ENCODE measurements at regions not wholly inside any gene's neighbourhood (a gene's known extent, or its start where the extent isn't known, plus 50 kb on each side); places are given as distances from the start of the nearest gene placed in this dataset.

DNA sequence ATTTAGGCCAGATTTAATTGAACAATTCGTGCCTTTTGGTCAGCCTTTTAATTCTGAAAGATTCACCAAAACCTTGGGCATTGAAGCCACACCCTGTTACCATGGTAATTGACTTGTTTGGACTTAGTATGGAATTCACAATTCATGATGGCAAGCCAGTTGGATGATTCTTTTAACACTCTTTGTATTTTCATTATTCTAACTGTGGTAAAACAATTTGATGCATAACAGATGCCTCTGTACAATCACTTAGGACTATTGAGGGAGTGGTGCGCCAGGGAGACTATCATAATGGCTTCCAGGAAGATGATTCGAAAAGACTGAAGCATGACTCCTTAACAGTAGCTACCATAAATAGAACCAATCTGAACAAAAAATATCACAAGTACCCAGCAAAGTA lies 381.1 kb upstream of the ADAMTS16 start:
- no peaks in the 10 kb centered on the region for H3K4me1 ChIP-seq
- H3K27ac ChIP-seq: no peak overlapping the region
- no peak for DNase-seq (ENCODE audit: extremely low spot score in 2 of 2)
- intact Hi-C loops (cut with DNase I): no loop called here
- no peaks in the 10 kb centered on the region for H3K9me3 ChIP-seq
- TF ChIP-seq, protein P1, sequence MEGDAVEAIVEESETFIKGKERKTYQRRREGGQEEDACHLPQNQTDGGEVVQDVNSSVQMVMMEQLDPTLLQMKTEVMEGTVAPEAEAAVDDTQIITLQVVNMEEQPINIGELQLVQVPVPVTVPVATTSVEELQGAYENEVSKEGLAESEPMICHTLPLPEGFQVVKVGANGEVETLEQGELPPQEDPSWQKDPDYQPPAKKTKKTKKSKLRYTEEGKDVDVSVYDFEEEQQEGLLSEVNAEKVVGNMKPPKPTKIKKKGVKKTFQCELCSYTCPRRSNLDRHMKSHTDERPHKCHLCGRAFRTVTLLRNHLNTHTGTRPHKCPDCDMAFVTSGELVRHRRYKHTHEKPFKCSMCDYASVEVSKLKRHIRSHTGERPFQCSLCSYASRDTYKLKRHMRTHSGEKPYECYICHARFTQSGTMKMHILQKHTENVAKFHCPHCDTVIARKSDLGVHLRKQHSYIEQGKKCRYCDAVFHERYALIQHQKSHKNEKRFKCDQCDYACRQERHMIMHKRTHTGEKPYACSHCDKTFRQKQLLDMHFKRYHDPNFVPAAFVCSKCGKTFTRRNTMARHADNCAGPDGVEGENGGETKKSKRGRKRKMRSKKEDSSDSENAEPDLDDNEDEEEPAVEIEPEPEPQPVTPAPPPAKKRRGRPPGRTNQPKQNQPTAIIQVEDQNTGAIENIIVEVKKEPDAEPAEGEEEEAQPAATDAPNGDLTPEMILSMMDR (IDR thresholded peaks at IDR 0.05): no peak
- TF ChIP-seq POLR2AphosphoS5 (IDR thresholded peaks at IDR 0.05; ENCODE audit: insufficient read depth in 1 of 2, low read depth in 1 of 2): no peak
- TF ChIP-seq POLR2A (IDR thresholded peaks at IDR 0.05): no peak
- no peaks in the 10 kb centered on the region for H3K27me3 ChIP-seq
- H3K36me3 ChIP-seq: no peaks in the 10 kb centered on the region
- H3K4me3 ChIP-seq: no peak overlapping the region

DNA sequence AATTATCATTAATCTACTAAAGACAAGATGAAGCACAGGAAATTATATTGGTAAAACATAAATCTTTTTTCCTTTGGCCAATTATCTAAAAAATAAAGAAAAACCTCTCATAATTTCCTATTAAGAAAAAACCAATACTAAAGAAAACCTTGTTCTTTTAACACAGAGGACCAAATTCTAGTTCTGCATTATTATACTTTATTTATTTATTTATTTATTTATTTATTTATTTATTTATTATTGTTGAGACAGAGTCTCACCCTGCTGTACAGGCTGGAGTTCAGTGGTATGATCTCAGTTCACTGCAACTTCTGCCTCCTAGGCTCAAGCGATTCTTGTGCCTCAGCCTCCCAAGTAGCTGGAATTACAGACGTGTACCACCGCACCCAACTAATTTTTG lies 377.8 kb upstream of the ADAMTS16 start:
- Histone ChIP-seq H3K36me3 (no peaks in the 10 kb centered on the region), H3K4me1 (no peaks in the 10 kb centered on the region), H3K9me3 (no peaks in the 10 kb centered on the region), H3K27ac (no peak overlapping the region), H3K27me3 (no peaks in the 10 kb centered on the region), H3K4me3 (no peak overlapping the region)
- TF ChIP-seq POLR2A (IDR thresholded peaks at IDR 0.05) (no peak), POLR2AphosphoS5 (IDR thresholded peaks at IDR 0.05; ENCODE audit: insufficient read depth in 1 of 2, low read depth in 1 of 2) (no peak)
- TF ChIP-seq, protein P1 (IDR thresholded peaks at IDR 0.05): no peak
- intact Hi-C loops (cut with DNase I): no loop called here
- no peak for DNase-seq (ENCODE audit: extremely low spot score in 2 of 2)

DNA sequence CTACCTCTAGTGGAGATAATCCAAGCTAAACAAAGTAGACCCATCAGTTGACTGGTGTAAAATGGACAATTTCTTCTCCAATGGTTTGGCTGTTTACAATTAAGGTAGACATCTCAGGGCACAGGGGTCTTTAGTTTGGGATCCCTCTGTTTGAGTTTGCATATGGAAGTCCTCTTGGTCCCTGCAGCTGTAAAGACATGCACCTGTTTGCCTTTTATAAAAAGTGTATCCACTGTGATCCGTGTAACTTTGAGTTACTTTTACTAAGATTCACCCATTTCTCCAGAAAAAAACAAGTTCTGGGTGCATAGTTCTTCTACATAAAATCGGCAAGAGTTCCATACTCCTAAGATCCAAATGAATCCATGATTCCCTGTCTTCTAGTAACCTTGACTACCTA lies 374.7 kb upstream of the ADAMTS16 start:
- H3K27me3 ChIP-seq: no peaks in the 10 kb centered on the region
- DNase-seq (ENCODE audit: extremely low spot score in 2 of 2): no peak
- no peak overlapping the region for H3K4me3 ChIP-seq
- no peaks in the 10 kb centered on the region for H3K9me3 ChIP-seq
- no peaks in the 10 kb centered on the region for H3K4me1 ChIP-seq
- H3K36me3 ChIP-seq: no peaks in the 10 kb centered on the region
- no peak overlapping the region for H3K27ac ChIP-seq
- intact Hi-C loops (cut with DNase I): no loop called here
- TF ChIP-seq POLR2AphosphoS5 (IDR thresholded peaks at IDR 0.05; ENCODE audit: insufficient read depth in 1 of 2, low read depth in 1 of 2): no peak
- TF ChIP-seq, protein P1 (IDR thresholded peaks at IDR 0.05): no peak
- TF ChIP-seq POLR2A (IDR thresholded peaks at IDR 0.05): no peak

DNA sequence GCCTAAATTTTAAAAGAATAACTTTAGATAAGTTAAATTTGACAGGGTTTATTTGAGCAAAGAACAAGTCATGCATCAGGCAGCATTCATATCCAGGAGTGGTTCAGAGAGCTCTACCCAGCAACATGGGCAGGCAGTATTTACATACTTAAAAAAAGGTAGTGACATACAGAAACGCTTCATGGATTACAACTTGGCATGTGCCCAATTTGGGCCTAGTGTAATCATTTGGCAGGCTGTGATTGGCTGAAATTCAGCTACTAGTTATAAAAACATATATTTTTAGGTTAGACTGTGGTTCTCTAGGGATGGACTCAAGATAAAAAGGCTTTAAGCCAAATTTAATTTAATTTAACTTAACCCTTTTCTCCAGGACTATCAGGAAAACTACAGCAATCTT lies 374.0 kb upstream of the ADAMTS16 start:
- intact Hi-C loops (cut with DNase I): no loop called here
- Histone ChIP-seq H3K36me3 (no peaks in the 10 kb centered on the region), H3K27me3 (no peaks in the 10 kb centered on the region), H3K27ac (no peak overlapping the region), H3K4me1 (no peaks in the 10 kb centered on the region), H3K9me3 (no peaks in the 10 kb centered on the region), H3K4me3 (no peak overlapping the region)
- no peak for DNase-seq (ENCODE audit: extremely low spot score in 2 of 2)
- no peak for TF ChIP-seq POLR2A (IDR thresholded peaks at IDR 0.05)
- TF ChIP-seq POLR2AphosphoS5 (IDR thresholded peaks at IDR 0.05; ENCODE audit: insufficient read depth in 1 of 2, low read depth in 1 of 2): no peak
- TF ChIP-seq, protein P1 (IDR thresholded peaks at IDR 0.05): no peak

DNA sequence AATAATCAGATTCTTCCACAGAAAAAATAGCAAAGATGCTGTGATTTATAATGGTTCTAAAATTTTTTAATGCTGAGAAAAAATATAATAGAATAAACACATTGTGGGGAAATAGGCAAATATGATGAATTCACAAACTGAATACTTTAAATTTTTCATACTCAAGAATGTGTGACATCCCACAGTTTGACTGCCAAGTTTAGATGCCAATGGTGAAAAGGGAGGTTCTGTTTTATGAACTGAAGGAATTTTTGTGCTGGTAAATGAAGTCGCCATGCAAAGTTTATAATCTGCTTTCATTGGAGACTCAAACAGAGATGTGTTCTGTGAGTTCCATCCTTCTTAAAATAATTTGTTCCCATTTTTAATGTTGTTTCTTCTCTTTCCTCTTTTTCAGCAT lies 367.5 kb upstream of the ADAMTS16 start:
- Histone ChIP-seq H3K27me3 (no peaks in the 10 kb centered on the region), H3K36me3 (no peaks in the 10 kb centered on the region), H3K9me3 (no peaks in the 10 kb centered on the region), H3K4me1 (no peaks in the 10 kb centered on the region), H3K27ac (no peak overlapping the region), H3K4me3 (no peak overlapping the region)
- TF ChIP-seq, protein P1 (IDR thresholded peaks at IDR 0.05): no peak
- TF ChIP-seq POLR2AphosphoS5 (IDR thresholded peaks at IDR 0.05; ENCODE audit: insufficient read depth in 1 of 2, low read depth in 1 of 2): no peak
- no peak for TF ChIP-seq POLR2A (IDR thresholded peaks at IDR 0.05)
- intact Hi-C loops (cut with DNase I): no loop called here
- DNase-seq (ENCODE audit: extremely low spot score in 2 of 2): no peak
